ENCODE measurements at regions not wholly inside any gene's neighbourhood (a gene's known extent, or its start where the extent isn't known, plus 50 kb on each side); places are given as distances from the start of the nearest gene placed in this dataset.

- no peak for ATAC-seq
- no peak for TF ChIP-seq CREB5 (CRISPR knock-in tag; IDR thresholded peaks at IDR 0.05; ENCODE audit: low read depth)
- TF ChIP-seq POU6F1 (CRISPR knock-in tag; IDR thresholded peaks at IDR 0.05; ENCODE audit: borderline replicate concordance, low read depth): no peak
- no peak for TF ChIP-seq PPARA (CRISPR knock-in tag; IDR thresholded peaks at IDR 0.05; ENCODE audit: borderline replicate concordance)
- TF ChIP-seq ZNF565 (CRISPR knock-in tag; conservative IDR thresholded peaks at IDR 0.05; ENCODE audit: low read depth): no peak
- no peak for TF ChIP-seq TCF4 (CRISPR knock-in tag; IDR thresholded peaks at IDR 0.05; ENCODE audit: borderline replicate concordance)
- no peak for TF ChIP-seq GLIS3 (CRISPR knock-in tag; IDR thresholded peaks at IDR 0.05)
- no peak for TF ChIP-seq PATZ1 (CRISPR knock-in tag; IDR thresholded peaks at IDR 0.05; ENCODE audit: borderline replicate concordance)
- no peak for TF ChIP-seq ARNTL (CRISPR knock-in tag; IDR thresholded peaks at IDR 0.05; ENCODE audit: borderline replicate concordance, low read depth)
- TF ChIP-seq CSDC2 (CRISPR knock-in tag; IDR thresholded peaks at IDR 0.05): no peak
- no peak for TF ChIP-seq OSR1 (CRISPR knock-in tag; IDR thresholded peaks at IDR 0.05)
- no peak for TF ChIP-seq RARB (CRISPR knock-in tag; IDR thresholded peaks at IDR 0.05)
- TF ChIP-seq TSHZ2 (CRISPR knock-in tag; IDR thresholded peaks at IDR 0.05): no peak
- no peak for TF ChIP-seq ISL1 (CRISPR knock-in tag; IDR thresholded peaks at IDR 0.05)
- TF ChIP-seq BACH2 (CRISPR knock-in tag; IDR thresholded peaks at IDR 0.05; ENCODE audit: borderline replicate concordance): no peak
- no peak for TF ChIP-seq ZFP3 (CRISPR knock-in tag; IDR thresholded peaks at IDR 0.05)
- TF ChIP-seq ZNF70 (CRISPR knock-in tag; IDR thresholded peaks at IDR 0.05): no peak
- no peak for TF ChIP-seq ESRRG (CRISPR knock-in tag; IDR thresholded peaks at IDR 0.05)
- no peak for TF ChIP-seq ZNF8 (CRISPR knock-in tag; IDR thresholded peaks at IDR 0.05)
- no peak for TF ChIP-seq SNAI2 (CRISPR knock-in tag; IDR thresholded peaks at IDR 0.05)
- TF ChIP-seq TOX (CRISPR knock-in tag; IDR thresholded peaks at IDR 0.05; ENCODE audit: borderline replicate concordance): no peak
Measured at GRCh38 chr3:88220126-88220525, 70.4 kb downstream of the C3orf38 start.

- TF ChIP-seq ZC3H10 (CRISPR knock-in tag; IDR thresholded peaks at IDR 0.05) (no peak), BACH2 (CRISPR knock-in tag; IDR thresholded peaks at IDR 0.05; ENCODE audit: borderline replicate concordance) (no peak), ZNF8 (CRISPR knock-in tag; IDR thresholded peaks at IDR 0.05) (no peak), PPARA (CRISPR knock-in tag; IDR thresholded peaks at IDR 0.05; ENCODE audit: borderline replicate concordance) (no peak), ESRRG (CRISPR knock-in tag; IDR thresholded peaks at IDR 0.05) (no peak), ZNF70 (CRISPR knock-in tag; IDR thresholded peaks at IDR 0.05) (no peak), CSDC2 (CRISPR knock-in tag; IDR thresholded peaks at IDR 0.05) (no peak), RARB (CRISPR knock-in tag; IDR thresholded peaks at IDR 0.05) (no peak), ZFP30 (CRISPR knock-in tag; IDR thresholded peaks at IDR 0.05) (no peak), CSRNP3 (CRISPR knock-in tag; IDR thresholded peaks at IDR 0.05) (no peak), ZFP3 (CRISPR knock-in tag; IDR thresholded peaks at IDR 0.05) (no peak)
- ATAC-seq: no peak
Measured at GRCh38 chr3:88221726-88222125, 72.0 kb downstream of the C3orf38 start.

All from SK-N-SH treated with all-trans-retinoic acid at 6 μM for 48 hours (cell line).